GM18870 (cell line): ENCODE measurements at regions not wholly inside any gene's neighbourhood (a gene's known extent, or its start where the extent isn't known, plus 50 kb on each side); places are given as distances from the start of the nearest gene placed in this dataset.
"Not testable (repeated sequence)": the region's sequence is repeated elsewhere in the genome, so short reads cannot be mapped to it uniquely, and the experiment has no call there.

Experiments
- ATAC-seq: cut with Tn5 transposase; IDR thresholded peaks from one replicate; pipeline ENCODE4 v1.9.1; 2021; ENCODE audit warnings: moderate library complexity; ENCODE audit not compliant: unreplicated experiment

- ATAC-seq: no peak
Measured at GRCh38 chr5:67996596-67996995, 219.0 kb upstream of the PIK3R1 start.

GRCh38 chr5:67992923-67993322 lies 222.6 kb upstream of the PIK3R1 start:
- no peak for ATAC-seq

GRCh38 chr5:67989456-67989855 lies 226.1 kb upstream of the PIK3R1 start:
- ATAC-seq: no peak

GRCh38 chr5:67986761-67987160 lies 228.8 kb upstream of the PIK3R1 start:
- no peak for ATAC-seq

GRCh38 chr5:67985686-67986387 lies 229.7 kb upstream of the PIK3R1 start:
- ATAC-seq: no peak

GRCh38 chr5:67984546-67984945 lies 231.0 kb upstream of the PIK3R1 start:
- ATAC-seq: no peak

GRCh38 chr5:67983251-67984110 lies 232.1 kb upstream of the PIK3R1 start:
- ATAC-seq: peak; percentile 40

- not testable (repeated sequence) for ATAC-seq
Measured at GRCh38 chr5:67982160-67982559, 233.4 kb upstream of the PIK3R1 start.

- no peak for ATAC-seq
Measured at GRCh38 chr5:67978171-67978570, 237.4 kb upstream of the PIK3R1 start.

GRCh38 chr5:67976891-67977601 lies 238.5 kb upstream of the PIK3R1 start:
- ATAC-seq: no peak

- ATAC-seq: no peak
Measured at GRCh38 chr5:67976181-67976580, 239.4 kb upstream of the PIK3R1 start.

- no peak for ATAC-seq
Measured at GRCh38 chr5:67974471-67974870, 241.1 kb upstream of the PIK3R1 start.

- ATAC-seq: no peak
Measured at GRCh38 chr5:67974054-67974453, 241.5 kb upstream of the PIK3R1 start.

GRCh38 chr5:67971971-67972821 lies 243.4 kb upstream of the PIK3R1 start:
- ATAC-seq: no peak

GRCh38 chr5:67971223-67971830 lies 244.2 kb upstream of the PIK3R1 start:
- ATAC-seq: no peak

- ATAC-seq: no peak
Measured at GRCh38 chr5:67969631-67970030, 245.9 kb upstream of the PIK3R1 start.

- no peak for ATAC-seq
Measured at GRCh38 chr5:67969176-67969575, 246.4 kb upstream of the PIK3R1 start.

GRCh38 chr5:67966712-67967111 lies 248.8 kb upstream of the PIK3R1 start:
- ATAC-seq: no peak

- ATAC-seq: no peak
Measured at GRCh38 chr5:67964619-67965018, 250.9 kb upstream of the PIK3R1 start.

- no peak for ATAC-seq
Measured at GRCh38 chr5:67963789-67964519, 251.6 kb upstream of the PIK3R1 start.
